Heart right ventricle (tissue), 16 donors: ENCODE measurements at regions not wholly inside any gene's neighbourhood (a gene's known extent, or its start where the extent isn't known, plus 50 kb on each side); places are given as distances from the start of the nearest gene placed in this dataset.

ENCODE experiments used
- ATAC-seq, 8 donors: fragments of 200-7000 bp; cut with Tn5 transposase; one replicate each; pipeline ENCODE4 v1.9.1; 2020; ENCODE audit warnings: mild to moderate bottlenecking in 8 of 8, moderate library complexity in 8 of 8, moderate number of reproducible peaks in 1 of 8
- DNase-seq, 2 donors: peaks; one replicate each; pipeline ENCODE4 v3.0.0-alpha.2; 2020
- H3K27ac ChIP-seq, 10 donors: fragments of 200-600 bp; sonication (generic) in 2 of 10; one replicate each; pipeline versions ENCODE4 v1.5.0 to v1.8.0; 2020 to 2022; ENCODE audit warnings: mild to moderate bottlenecking in 3 of 10
- H3K27me3 ChIP-seq, 7 donors: fragments of 200-600 bp; one replicate each; pipeline ENCODE4 v1.8.0; 2021 to 2022; ENCODE audit warnings: mild to moderate bottlenecking in 2 of 7
- H3K36me3 ChIP-seq, 9 donors: fragments of 200-600 bp; sonication (generic) in 1 of 9; one replicate each; pipeline versions ENCODE4 v1.5.0 to v1.8.0; 2020 to 2022; ENCODE audit warnings: mild to moderate bottlenecking in 2 of 9
- H3K4me1 ChIP-seq, 9 donors: fragments of 200-600 bp; sonication (generic) in 1 of 9; one replicate each; pipeline versions ENCODE4 v1.5.0 to v1.8.0; 2020 to 2022; ENCODE audit warnings: mild to moderate bottlenecking in 4 of 9
- H3K4me3 ChIP-seq, 10 donors: fragments of 200-600 bp; sonication (generic) in 2 of 10; one replicate each; pipeline versions ENCODE4 v1.5.0 to v1.8.0; 2020 to 2022; ENCODE audit warnings: mild to moderate bottlenecking in 7 of 10, moderate library complexity in 2 of 10
- H3K9me3 ChIP-seq, 11 donors: fragments of 200-600 bp in 10 of 11; sonication (generic) in 2 of 11; one replicate each; pipeline versions ENCODE4 v1.5.0 to v1.8.0; 2013 to 2022; ENCODE audit warnings: mild to moderate bottlenecking in 2 of 11, control low read depth in 1 of 11, moderate library complexity in 1 of 11
- CTCF ChIP-seq, 9 donors: fragments of 200-600 bp; sonication (generic) in 2 of 9; IDR thresholded peaks; one replicate each; pipeline versions ENCODE4 v1.5.0 to v1.8.0; 2021 to 2022; ENCODE audit warnings: antibody characterized with exemption in 9 of 9, mild to moderate bottlenecking in 5 of 9, moderate library complexity in 1 of 9
- WGBS, 2 donors: extraction: QIAGEN DNeasy Blood & Tissue Kit; methylation state at CpG; one replicate each; pipeline ENCODE4 v1.1.7; 2013; ENCODE audit warnings: inconsistent platforms in 1 of 2; 5-methylcytosine and 5-hydroxymethylcytosine counted together
- intact Hi-C, 10 donors: fragments of 100-400 bp; cut with DNase I; formaldehyde crosslinking; loops; one replicate each; pipeline versions ENCODE4 v1.11.1 to v1.14.2; 2022
- donor health status: Arrhythmogenic right ventricular cardiomyopathy.
- donor health status: ischemic (EF 13 %, LVEDD 7.1; RV severe dilation, severe dysfunction).
- donor health status: healthy with polysubstance abuse.
- donor health status: DM: no; HTN: yes; CAD: no.
- donor health status: DM: no; HTN: no; CAD: no.
- donor health status: ischemic (EF 25% LVEDD 6.9; RV normal size, moderate dysfunction).
- donor health status: ischemic (EF 25% LVEDD 5.7; RV mildly dilated, moderate dysfunction).
- donor health status: healthy.
- donor health status: DM: yes; HTN: yes; CAD: no.
- donor health status: Ischemic cardiomyopathy.
- donor health status: ischemic (EF 35%, LVEDD 5.7; RV mildly dilated, moderate dysfunction).
- donor health status: nonischemic (EF 11% LVEDD 7.7; RV severe dilation, severe dysfunction).
- donor health status: DM: yes; HTN: yes; CAD: no.
- donor health status: PGD.
- donor health status: ischemic (EF 29% LVEDD 5.4; RV normal size, mild dysfunction).
- donor health status: nonischemic (EF 23%, LVEDD 6.1; RV moderate dilation, normal function).

GRCh38 chr1:188433425-188433824, 1604.7 kb downstream of the PLA2G4A start:
- Histone ChIP-seq H3K4me3 (no peak overlapping the region), H3K27me3 (no peaks in the 10 kb centered on the region), H3K27ac (no peak overlapping the region), H3K36me3 (no peaks in the 10 kb centered on the region), H3K4me1 (no peaks in the 10 kb centered on the region), H3K9me3 (peaks cover 0 to 2% (median 0%) of the 10 kb centered on the region in 11 donors)
- ATAC-seq (no peak), DNase-seq (no peak)
- intact Hi-C loops = no loop called here
- no peak for TF ChIP-seq CTCF (IDR thresholded peaks at IDR 0.05)
- WGBS, 2 donors = 57 to 69% methylated on average over 2 of the region's 2 CpGs

- 57 to 67% methylated on average over 3 of the region's 3 CpGs for WGBS, 2 donors
- intact Hi-C loops = no loop called here
- H3K27me3 ChIP-seq = no peaks in the 10 kb centered on the region
- no peak overlapping the region for H3K27ac ChIP-seq
- H3K36me3 ChIP-seq = no peaks in the 10 kb centered on the region
- H3K4me3 ChIP-seq = no peak overlapping the region
- TF ChIP-seq CTCF (IDR thresholded peaks at IDR 0.05) = no peak
- H3K4me1 ChIP-seq = no peaks in the 10 kb centered on the region
- no peak for DNase-seq
- H3K9me3 ChIP-seq = peaks cover 0 to 4% (median 0%) of the 10 kb centered on the region in 11 donors
- ATAC-seq = no peak
Measured at GRCh38 chr1:188444526-188444925, 1615.8 kb downstream of the PLA2G4A start.

GRCh38 chr1:188462837-188463236, 1634.1 kb downstream of the PLA2G4A start:
- ATAC-seq (no peak), DNase-seq (no peak)
- no peak for TF ChIP-seq CTCF (IDR thresholded peaks at IDR 0.05)
- intact Hi-C loops = no loop called here
- H3K36me3 ChIP-seq = no peaks in the 10 kb centered on the region
- no peaks in the 10 kb centered on the region for H3K27me3 ChIP-seq
- peaks cover 0 to 13% (median 0%) of the 10 kb centered on the region in 11 donors for H3K9me3 ChIP-seq
- H3K4me1 ChIP-seq = no peaks in the 10 kb centered on the region
- H3K4me3 ChIP-seq = no peak overlapping the region
- H3K27ac ChIP-seq = no peak overlapping the region

- no peaks in the 10 kb centered on the region for H3K36me3 ChIP-seq
- no peaks in the 10 kb centered on the region for H3K27me3 ChIP-seq
- intact Hi-C loops = no loop called here
- H3K9me3 ChIP-seq = peaks cover 0 to 13% (median 0%) of the 10 kb centered on the region in 11 donors
- H3K27ac ChIP-seq = no peak overlapping the region
- DNase-seq (no peak), ATAC-seq (no peak)
- no peak overlapping the region for H3K4me3 ChIP-seq
- WGBS, 2 donors = 65 to 69% methylated on average over 2 of the region's 2 CpGs
- no peaks in the 10 kb centered on the region for H3K4me1 ChIP-seq
- no peak for TF ChIP-seq CTCF (IDR thresholded peaks at IDR 0.05)
Measured at GRCh38 chr1:188463919-188464318, 1635.2 kb downstream of the PLA2G4A start.

GRCh38 chr1:188466539-188466938, 1637.8 kb downstream of the PLA2G4A start:
- H3K4me3 ChIP-seq = no peak overlapping the region
- ATAC-seq = no peak
- no peaks in the 10 kb centered on the region for H3K27me3 ChIP-seq
- H3K9me3 ChIP-seq = peaks cover 0 to 11% (median 0%) of the 10 kb centered on the region in 11 donors
- H3K27ac ChIP-seq = no peak overlapping the region
- WGBS, 2 donors = 38 to 72% methylated on average over 4 of the region's 4 CpGs
- no peaks in the 10 kb centered on the region for H3K4me1 ChIP-seq
- DNase-seq = no peak
- TF ChIP-seq CTCF (IDR thresholded peaks at IDR 0.05) = no peak
- intact Hi-C loops = no loop called here
- H3K36me3 ChIP-seq = no peaks in the 10 kb centered on the region
